Adipocyte (in vitro differentiated cells): ENCODE measurements at regions not wholly inside any gene's neighbourhood (a gene's known extent, or its start where the extent isn't known, plus 50 kb on each side); places are given as distances from the start of the nearest gene placed in this dataset.
A peak's percentile ranks its signal among the peaks of the same experiment; 100 is the strongest.
"Not testable (repeated sequence)": the region's sequence is repeated elsewhere in the genome, so short reads cannot be mapped to it uniquely, and the experiment has no call there.

Experiments
- DNase-seq: peaks from one replicate; pipeline ENCODE4 v3.0.0-alpha.2; 2015; ENCODE audit warnings: low read depth
- H3K27me3 ChIP-seq: replicated peaks from 2 replicates; pipeline ENCODE4 v1.7.0; 2013; ENCODE audit warnings: mild to moderate bottlenecking, low read length, moderate library complexity; ENCODE audit not compliant: control insufficient read depth, insufficient read depth
- H3K36me3 ChIP-seq: 2 replicates; pipeline ENCODE4 v1.7.0; 2013; ENCODE audit warnings: low read length, mild to moderate bottlenecking, moderate library complexity; ENCODE audit not compliant: control insufficient read depth, insufficient read depth, severe bottlenecking
- H3K4me1 ChIP-seq: 2 replicates; pipeline ENCODE4 v1.7.0; 2013; ENCODE audit warnings: mild to moderate bottlenecking, low read length, moderate library complexity; ENCODE audit not compliant: control insufficient read depth, insufficient read depth
- H3K4me3 ChIP-seq: 2 replicates; pipeline ENCODE4 v1.7.0; 2013; ENCODE audit warnings: mild to moderate bottlenecking, low read length, moderate library complexity
- H3K9ac ChIP-seq: 2 replicates; pipeline ENCODE4 v1.7.0; 2013; ENCODE audit warnings: mild to moderate bottlenecking, low read length, moderate library complexity
- H3K9me3 ChIP-seq: 2 replicates; pipeline ENCODE4 v1.7.0; 2013; ENCODE audit warnings: mild to moderate bottlenecking, low read length, moderate library complexity; ENCODE audit not compliant: control insufficient read depth

GRCh38 chr10:14423111-14423744 is 92.5 kb upstream of the FRMD4A start:
- H3K4me1 ChIP-seq = no peaks in the 10 kb centered on the region
- no peak for DNase-seq
- peaks cover 25% of the 10 kb centered on the region for H3K27me3 ChIP-seq
- H3K9ac ChIP-seq = no peak overlapping the region
- peaks cover 13% of the 10 kb centered on the region for H3K9me3 ChIP-seq
- no peaks in the 10 kb centered on the region for H3K36me3 ChIP-seq
- no peak overlapping the region for H3K4me3 ChIP-seq

- Histone ChIP-seq H3K4me3 (no peak overlapping the region), H3K9me3 (peaks cover 7% of the 10 kb centered on the region), H3K27me3 (peaks cover 25% of the 10 kb centered on the region), H3K36me3 (no peaks in the 10 kb centered on the region), H3K4me1 (no peaks in the 10 kb centered on the region), H3K9ac (no peak overlapping the region)
- no peak for DNase-seq
Observed at GRCh38 chr10:14422431-14422830, 91.7 kb upstream of the FRMD4A start.

- peaks cover 22% of the 10 kb centered on the region for H3K27me3 ChIP-seq
- no peak overlapping the region for H3K4me3 ChIP-seq
- no peak overlapping the region for H3K9ac ChIP-seq
- no peak for DNase-seq
- peaks cover 3% of the 10 kb centered on the region for H3K9me3 ChIP-seq
- H3K36me3 ChIP-seq = no peaks in the 10 kb centered on the region
- no peaks in the 10 kb centered on the region for H3K4me1 ChIP-seq
Observed at GRCh38 chr10:14421941-14422340, 91.2 kb upstream of the FRMD4A start.

- H3K4me3 ChIP-seq, H3K4me1 ChIP-seq, H3K9me3 ChIP-seq, H3K36me3 ChIP-seq, H3K9ac ChIP-seq, DNase-seq: not testable (repeated sequence)
- H3K27me3 ChIP-seq = peaks cover 29% of the 10 kb centered on the region
Observed at GRCh38 chr10:14417336-14417735, 86.6 kb upstream of the FRMD4A start.

- Histone ChIP-seq H3K27me3 (peaks cover 32% of the 10 kb centered on the region), H3K9me3 (no peaks in the 10 kb centered on the region), H3K9ac (no peak overlapping the region), H3K4me3 (no peak overlapping the region), H3K4me1 (no peaks in the 10 kb centered on the region), H3K36me3 (no peaks in the 10 kb centered on the region)
- no peak for DNase-seq
Observed at GRCh38 chr10:14416308-14416700, 85.6 kb upstream of the FRMD4A start.

GRCh38 chr10:14415676-14416307 is 85.1 kb upstream of the FRMD4A start:
- H3K9me3 ChIP-seq = no peaks in the 10 kb centered on the region
- no peak overlapping the region for H3K9ac ChIP-seq
- H3K4me3 ChIP-seq = no peak overlapping the region
- peaks cover 30% of the 10 kb centered on the region for H3K27me3 ChIP-seq
- H3K36me3 ChIP-seq = no peaks in the 10 kb centered on the region
- no peak for DNase-seq
- no peaks in the 10 kb centered on the region for H3K4me1 ChIP-seq

- Histone ChIP-seq H3K4me1 (no peaks in the 10 kb centered on the region), H3K27me3 (peaks cover 32% of the 10 kb centered on the region), H3K36me3 (no peaks in the 10 kb centered on the region), H3K9me3 (no peaks in the 10 kb centered on the region), H3K4me3 (no peak overlapping the region), H3K9ac (no peak overlapping the region)
- peak; percentile 48 for DNase-seq
Observed at GRCh38 chr10:14414901-14415300, 84.2 kb upstream of the FRMD4A start.

- Histone ChIP-seq H3K9ac (no peak overlapping the region), H3K4me3 (no peak overlapping the region), H3K4me1 (no peaks in the 10 kb centered on the region), H3K9me3 (no peaks in the 10 kb centered on the region), H3K36me3 (no peaks in the 10 kb centered on the region), H3K27me3 (peaks cover 38% of the 10 kb centered on the region)
- no peak for DNase-seq
Observed at GRCh38 chr10:14413523-14413922, 82.8 kb upstream of the FRMD4A start.

- H3K9ac ChIP-seq = no peak overlapping the region
- H3K36me3 ChIP-seq = no peaks in the 10 kb centered on the region
- H3K27me3 ChIP-seq = peaks cover 41% of the 10 kb centered on the region
- H3K9me3 ChIP-seq = no peaks in the 10 kb centered on the region
- no peaks in the 10 kb centered on the region for H3K4me1 ChIP-seq
- DNase-seq = no peak
- H3K4me3 ChIP-seq = no peak overlapping the region
Observed at GRCh38 chr10:14412624-14413023, 81.9 kb upstream of the FRMD4A start.

GRCh38 chr10:14409856-14410458 is 79.2 kb upstream of the FRMD4A start:
- peaks cover 46% of the 10 kb centered on the region for H3K27me3 ChIP-seq
- H3K36me3 ChIP-seq = no peaks in the 10 kb centered on the region
- no peak overlapping the region for H3K4me3 ChIP-seq
- no peak overlapping the region for H3K9ac ChIP-seq
- H3K4me1 ChIP-seq = no peaks in the 10 kb centered on the region
- no peak for DNase-seq
- no peaks in the 10 kb centered on the region for H3K9me3 ChIP-seq

GRCh38 chr10:14409247-14409646 is 78.5 kb upstream of the FRMD4A start:
- no peak overlapping the region for H3K4me3 ChIP-seq
- H3K9ac ChIP-seq = no peak overlapping the region
- DNase-seq = no peak
- no peaks in the 10 kb centered on the region for H3K36me3 ChIP-seq
- H3K4me1 ChIP-seq = no peaks in the 10 kb centered on the region
- H3K9me3 ChIP-seq = no peaks in the 10 kb centered on the region
- H3K27me3 ChIP-seq = peaks cover 51% of the 10 kb centered on the region
